Prostate gland (tissue), 2 donors: ENCODE measurements at regions not wholly inside any gene's neighbourhood (a gene's known extent, or its start where the extent isn't known, plus 50 kb on each side); places are given as distances from the start of the nearest gene placed in this dataset.

ENCODE experiments used
- DNase-seq: peaks from one replicate; pipeline ENCODE4 v3.0.0-alpha.2; 2019; ENCODE audit warnings: low spot score
- H3K27ac ChIP-seq, 2 donors: fragments of 200-600 bp; sonication (generic); 2 replicates each; pipeline ENCODE4 v1.5.1; 2017 to 2019
- H3K27me3 ChIP-seq: fragments of 200-600 bp; sonication (generic); replicated peaks from 2 replicates; pipeline ENCODE4 v1.5.1; 2019; ENCODE audit not compliant: insufficient read depth
- H3K36me3 ChIP-seq, 2 donors: fragments of 200-600 bp; sonication (generic); 1 replicate in 1 of 2; 2 replicates in 1 of 2; pipeline versions ENCODE4 v1.5.1 to v1.8.1; 2017 to 2019
- H3K4me1 ChIP-seq: fragments of 200-600 bp; sonication (generic); replicated peaks from 2 replicates; pipeline ENCODE4 v1.5.1; 2019
- H3K4me3 ChIP-seq, 2 donors: fragments of 200-600 bp; sonication (generic); 2 replicates each; pipeline ENCODE4 v1.5.1; 2017 to 2019
- H3K9me3 ChIP-seq: fragments of 200-600 bp; sonication (generic); 2 replicates; pipeline ENCODE4 v1.5.1; 2017
- POLR2A ChIP-seq: fragments of 450-650 bp; IDR thresholded peaks from one replicate; pipeline ENCODE4 v1.6.1; 2016; ENCODE audit warnings: antibody characterized with exemption, mild to moderate bottlenecking
- POLR2AphosphoS5 ChIP-seq: sonication (generic); formaldehyde crosslinking; IDR thresholded peaks from one replicate; pipeline ENCODE4 v1.6.1; 2017; ENCODE audit warnings: antibody characterized with exemption
- WGBS: methylation state at CpG from one replicate; pipeline ENCODE4 v1.1.5; 2018; 5-methylcytosine and 5-hydroxymethylcytosine counted together
- intact Hi-C: fragments of 100-400 bp; cut with DNase I; formaldehyde crosslinking; loops from one replicate; pipeline ENCODE4 v1.14.2; 2022
- TF ChIP-seq, protein P1 (sequence below), 4 experiments: fragments of 200-600 bp in 2 of 4; fragments of 450-650 bp in 2 of 4; sonication (generic) in 2 of 4; IDR thresholded peaks; 1 replicate in 3 of 4; 2 replicates in 1 of 4; pipeline ENCODE4 v1.5.1; 2016 to 2019; ENCODE audit warnings: antibody characterized with exemption in 4 of 4, mild to moderate bottlenecking in 2 of 4, moderate library complexity in 2 of 4

DNA sequence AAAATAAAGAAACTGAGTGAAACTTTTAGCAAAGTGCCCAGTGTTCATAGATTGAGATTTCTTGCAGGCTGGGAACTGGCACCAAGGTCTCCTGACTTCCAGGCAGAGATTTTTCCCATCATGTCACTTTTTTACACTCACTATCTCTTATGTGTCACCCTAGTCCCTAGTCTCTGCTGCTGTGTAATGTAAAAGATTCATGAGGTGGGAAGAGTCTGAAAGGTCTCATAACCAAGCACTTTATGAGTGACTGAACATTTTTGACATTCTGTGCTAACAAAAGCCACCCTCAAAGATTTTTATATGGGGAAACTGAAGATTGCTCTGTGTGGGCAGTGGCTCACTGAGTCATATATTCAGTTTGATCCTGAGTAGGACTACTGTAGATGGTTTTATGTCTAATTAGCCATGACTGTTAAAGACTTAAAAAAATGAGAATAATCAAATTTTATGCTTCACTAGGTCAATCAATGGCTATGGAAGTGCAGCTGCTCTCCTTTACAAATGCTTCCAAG is 900.3 kb upstream of the SORCS1 start:
- intact Hi-C loops: no loop called here
- Histone ChIP-seq H3K36me3 (no peaks in the 10 kb centered on the region), H3K4me1 (no peaks in the 10 kb centered on the region), H3K27ac (no peak overlapping the region), H3K4me3 (no peak overlapping the region), H3K9me3 (no peaks in the 10 kb centered on the region), H3K27me3 (no peaks in the 10 kb centered on the region)
- TF ChIP-seq POLR2AphosphoS5: no peak
- no peak for DNase-seq

DNA sequence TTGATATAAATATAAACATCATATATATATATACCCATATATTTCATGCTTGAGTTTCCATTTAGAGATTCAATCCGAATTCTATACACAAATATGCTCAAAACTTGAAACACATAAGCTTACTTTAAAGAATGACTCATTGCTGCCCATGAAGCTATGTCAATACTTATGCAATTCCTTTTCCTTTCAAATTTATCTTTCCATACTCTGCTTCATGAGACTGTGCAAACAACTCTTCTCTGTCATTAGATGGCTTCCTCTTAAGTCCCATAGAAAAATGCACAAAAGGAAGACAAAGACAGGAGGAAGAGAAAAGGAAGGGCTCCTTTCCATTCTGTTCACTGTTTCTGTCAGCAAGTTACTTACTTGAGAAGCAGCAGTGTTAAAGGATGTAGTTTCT is 895.7 kb upstream of the SORCS1 start:
- Histone ChIP-seq H3K36me3 (no peaks in the 10 kb centered on the region), H3K4me3 (no peak overlapping the region), H3K27me3 (no peaks in the 10 kb centered on the region), H3K4me1 (no peaks in the 10 kb centered on the region), H3K9me3 (no peaks in the 10 kb centered on the region), H3K27ac (no peak overlapping the region)
- no peak for DNase-seq
- TF ChIP-seq POLR2A (no peak), POLR2AphosphoS5 (no peak)
- TF ChIP-seq, protein P1, sequence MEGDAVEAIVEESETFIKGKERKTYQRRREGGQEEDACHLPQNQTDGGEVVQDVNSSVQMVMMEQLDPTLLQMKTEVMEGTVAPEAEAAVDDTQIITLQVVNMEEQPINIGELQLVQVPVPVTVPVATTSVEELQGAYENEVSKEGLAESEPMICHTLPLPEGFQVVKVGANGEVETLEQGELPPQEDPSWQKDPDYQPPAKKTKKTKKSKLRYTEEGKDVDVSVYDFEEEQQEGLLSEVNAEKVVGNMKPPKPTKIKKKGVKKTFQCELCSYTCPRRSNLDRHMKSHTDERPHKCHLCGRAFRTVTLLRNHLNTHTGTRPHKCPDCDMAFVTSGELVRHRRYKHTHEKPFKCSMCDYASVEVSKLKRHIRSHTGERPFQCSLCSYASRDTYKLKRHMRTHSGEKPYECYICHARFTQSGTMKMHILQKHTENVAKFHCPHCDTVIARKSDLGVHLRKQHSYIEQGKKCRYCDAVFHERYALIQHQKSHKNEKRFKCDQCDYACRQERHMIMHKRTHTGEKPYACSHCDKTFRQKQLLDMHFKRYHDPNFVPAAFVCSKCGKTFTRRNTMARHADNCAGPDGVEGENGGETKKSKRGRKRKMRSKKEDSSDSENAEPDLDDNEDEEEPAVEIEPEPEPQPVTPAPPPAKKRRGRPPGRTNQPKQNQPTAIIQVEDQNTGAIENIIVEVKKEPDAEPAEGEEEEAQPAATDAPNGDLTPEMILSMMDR (IDR thresholded peaks at IDR 0.05): no peak
- WGBS: 43% methylated on average over 1 of the region's 1 CpG
- intact Hi-C loops: no loop called here

DNA sequence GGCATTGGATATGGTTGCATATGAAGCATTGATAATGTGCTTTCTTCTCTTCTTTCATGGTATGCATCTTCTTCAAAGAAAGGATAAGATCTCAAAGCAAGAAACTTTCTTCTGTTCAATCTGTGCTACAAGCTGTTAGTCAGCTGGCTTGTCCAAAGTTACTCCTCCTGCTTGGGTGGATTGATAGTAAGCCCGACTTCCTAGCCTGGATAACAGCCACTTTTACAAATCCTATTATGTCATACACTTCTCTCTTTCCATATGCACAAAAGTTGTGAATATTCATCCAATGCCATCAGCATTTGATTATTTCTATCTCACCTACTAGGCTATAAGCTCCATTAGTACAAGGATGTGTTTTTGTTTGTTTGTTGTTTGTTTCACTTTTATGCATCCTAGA is 891.0 kb upstream of the SORCS1 start:
- WGBS: 74% methylated on average over 1 of the region's 1 CpG
- TF ChIP-seq POLR2A (no peak), POLR2AphosphoS5 (no peak)
- TF ChIP-seq, protein P1 (IDR thresholded peaks at IDR 0.05): no peak
- Histone ChIP-seq H3K27me3 (no peaks in the 10 kb centered on the region), H3K4me1 (no peaks in the 10 kb centered on the region), H3K4me3 (no peak overlapping the region), H3K9me3 (no peaks in the 10 kb centered on the region), H3K36me3 (no peaks in the 10 kb centered on the region), H3K27ac (no peak overlapping the region)
- intact Hi-C loops: no loop called here
- DNase-seq: no peak

DNA sequence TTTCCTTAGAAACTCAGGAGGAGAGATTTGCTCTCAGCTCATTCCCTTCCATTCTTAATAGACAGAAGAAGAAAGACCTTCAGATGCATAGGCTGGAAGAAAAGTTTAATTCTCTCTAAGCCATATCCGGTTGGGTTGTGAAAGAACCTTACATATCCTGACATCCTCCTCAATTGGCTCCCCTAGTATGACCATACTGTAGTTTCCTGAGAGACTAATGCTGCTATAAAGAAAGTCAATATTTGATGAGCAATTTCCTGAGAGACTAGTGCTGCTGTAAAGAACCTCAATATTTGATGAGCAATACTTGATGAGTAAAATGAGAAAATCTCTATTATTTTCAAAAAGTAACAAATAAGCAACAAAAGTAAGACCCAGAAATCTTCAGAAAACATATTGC is 888.5 kb upstream of the SORCS1 start:
- 52% methylated on average over 1 of the region's 1 CpG for WGBS
- TF ChIP-seq POLR2AphosphoS5 (no peak), POLR2A (no peak)
- TF ChIP-seq, protein P1 (IDR thresholded peaks at IDR 0.05): no peak

DNA sequence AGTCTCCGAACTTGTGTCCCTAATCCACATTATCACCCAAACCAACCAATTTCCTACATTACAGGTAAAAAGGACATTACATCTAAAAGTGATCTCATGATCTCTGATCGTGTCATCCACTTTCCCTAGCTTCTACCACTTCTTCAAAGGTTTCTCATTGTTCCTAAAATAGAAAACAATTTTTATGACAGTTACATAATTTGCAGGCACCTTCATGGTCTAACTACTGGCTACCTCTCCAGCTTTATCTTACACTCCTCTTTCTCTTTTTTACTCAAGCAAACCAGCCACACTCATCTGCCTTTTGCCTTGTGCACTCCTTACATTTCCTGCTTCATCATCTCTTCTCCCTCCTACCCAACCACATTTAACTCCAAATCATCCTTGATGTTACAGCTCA is 886.7 kb upstream of the SORCS1 start:
- no peak overlapping the region for H3K4me3 ChIP-seq
- intact Hi-C loops: no loop called here
- no peak for DNase-seq
- H3K4me1 ChIP-seq: no peaks in the 10 kb centered on the region
- H3K27me3 ChIP-seq: no peaks in the 10 kb centered on the region
- 83% methylated on average over 2 of the region's 2 CpGs for WGBS
- H3K9me3 ChIP-seq: no peaks in the 10 kb centered on the region
- H3K36me3 ChIP-seq: no peaks in the 10 kb centered on the region
- no peak overlapping the region for H3K27ac ChIP-seq
- TF ChIP-seq, protein P1 (IDR thresholded peaks at IDR 0.05): no peak
- no peak for TF ChIP-seq POLR2AphosphoS5
- TF ChIP-seq POLR2A: no peak

More for the DNA sequence above, 888.5 kb upstream of the SORCS1 start:
- H3K36me3 ChIP-seq: no peaks in the 10 kb centered on the region
- no peaks in the 10 kb centered on the region for H3K27me3 ChIP-seq
- H3K9me3 ChIP-seq: no peaks in the 10 kb centered on the region
- H3K27ac ChIP-seq: no peak overlapping the region
- no peaks in the 10 kb centered on the region for H3K4me1 ChIP-seq
- intact Hi-C loops: no loop called here
- H3K4me3 ChIP-seq: no peak overlapping the region
- no peak for DNase-seq
